ENCODE measurements at regions not wholly inside any gene's neighbourhood (a gene's known extent, or its start where the extent isn't known, plus 50 kb on each side); places are given as distances from the start of the nearest gene placed in this dataset.
"Not testable (repeated sequence)": the region's sequence is repeated elsewhere in the genome, so short reads cannot be mapped to it uniquely, and the experiment has no call there.

DNA sequence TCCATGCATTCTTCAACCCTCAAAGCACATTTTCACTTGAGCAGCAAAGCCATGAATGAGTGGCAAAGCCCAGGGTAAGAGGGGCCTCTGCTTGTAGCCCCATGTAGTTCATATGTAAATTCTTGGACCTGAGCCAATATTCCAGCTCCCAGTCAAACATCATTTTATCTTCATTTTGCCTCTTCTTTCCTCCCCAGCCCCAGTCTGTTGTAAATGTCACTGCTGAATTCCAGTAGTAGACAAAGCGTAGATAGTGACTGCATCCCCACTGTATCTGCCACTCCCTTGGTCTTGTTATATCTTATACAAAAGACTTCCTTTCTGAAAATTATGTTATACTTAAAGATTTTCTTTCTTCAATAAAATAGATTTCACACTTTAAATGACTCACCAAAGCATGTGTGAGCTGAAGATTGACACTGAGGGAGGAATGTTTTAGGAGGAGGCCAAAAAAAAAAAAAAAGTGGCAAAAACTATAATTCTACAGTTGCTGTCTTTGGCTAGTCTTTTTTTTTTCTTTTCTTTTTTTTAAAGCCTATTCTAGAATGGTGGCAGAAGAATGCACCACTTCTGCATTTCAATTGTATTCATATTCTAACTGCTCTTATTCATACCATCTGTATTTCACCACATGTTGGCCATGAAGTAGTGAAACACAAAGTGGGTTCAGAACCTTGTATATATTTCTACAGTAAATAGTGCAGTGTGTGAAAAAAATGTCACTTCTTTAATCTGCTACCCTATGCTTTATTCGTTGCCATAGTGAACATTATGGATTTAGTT lies 306.1 kb downstream of the CPS1 start:
- H3K4me3 Mint-ChIP-seq, result no peak overlapping the region
- H3K4me1 Mint-ChIP-seq, result no peaks in the 10 kb centered on the region
- no peak overlapping the region for H3K27ac Mint-ChIP-seq
- no peaks in the 10 kb centered on the region for H3K36me3 Mint-ChIP-seq (ENCODE audit: low read depth)
- TF ChIP-seq, protein P1, sequence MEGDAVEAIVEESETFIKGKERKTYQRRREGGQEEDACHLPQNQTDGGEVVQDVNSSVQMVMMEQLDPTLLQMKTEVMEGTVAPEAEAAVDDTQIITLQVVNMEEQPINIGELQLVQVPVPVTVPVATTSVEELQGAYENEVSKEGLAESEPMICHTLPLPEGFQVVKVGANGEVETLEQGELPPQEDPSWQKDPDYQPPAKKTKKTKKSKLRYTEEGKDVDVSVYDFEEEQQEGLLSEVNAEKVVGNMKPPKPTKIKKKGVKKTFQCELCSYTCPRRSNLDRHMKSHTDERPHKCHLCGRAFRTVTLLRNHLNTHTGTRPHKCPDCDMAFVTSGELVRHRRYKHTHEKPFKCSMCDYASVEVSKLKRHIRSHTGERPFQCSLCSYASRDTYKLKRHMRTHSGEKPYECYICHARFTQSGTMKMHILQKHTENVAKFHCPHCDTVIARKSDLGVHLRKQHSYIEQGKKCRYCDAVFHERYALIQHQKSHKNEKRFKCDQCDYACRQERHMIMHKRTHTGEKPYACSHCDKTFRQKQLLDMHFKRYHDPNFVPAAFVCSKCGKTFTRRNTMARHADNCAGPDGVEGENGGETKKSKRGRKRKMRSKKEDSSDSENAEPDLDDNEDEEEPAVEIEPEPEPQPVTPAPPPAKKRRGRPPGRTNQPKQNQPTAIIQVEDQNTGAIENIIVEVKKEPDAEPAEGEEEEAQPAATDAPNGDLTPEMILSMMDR (IDR thresholded peaks at IDR 0.05; ENCODE audit: unreplicated experiment in 3 of 3), result no peak
- H3K9me3 Mint-ChIP-seq, result peaks cover 5% of the 10 kb centered on the region
- no peaks in the 10 kb centered on the region for H3K27me3 Mint-ChIP-seq (ENCODE audit: low read depth)

DNA sequence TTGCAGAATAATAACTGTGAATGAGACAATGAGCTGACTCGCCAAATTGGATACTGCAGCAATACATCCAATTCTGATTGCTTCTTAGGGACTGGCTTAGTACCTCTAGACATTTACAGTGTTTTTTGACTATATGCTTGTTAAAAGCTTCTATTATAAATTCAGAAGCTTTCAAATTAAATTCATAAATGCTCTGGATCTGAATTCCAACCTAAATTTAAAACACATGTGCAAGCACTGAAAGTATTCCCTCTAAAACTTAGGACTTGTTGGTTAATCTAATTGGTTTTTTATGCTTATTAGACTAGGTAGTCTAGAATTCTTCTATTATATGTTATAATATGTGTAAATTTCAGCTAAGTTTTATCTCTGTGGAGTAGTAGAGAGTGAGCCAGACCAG lies 306.9 kb downstream of the CPS1 start:
- TF ChIP-seq, protein P1 (IDR thresholded peaks at IDR 0.05; ENCODE audit: unreplicated experiment in 3 of 3), result no peak
- Mint-ChIP-seq H3K27me3 (ENCODE audit: low read depth) (no peaks in the 10 kb centered on the region), H3K9me3 (peaks cover 5% of the 10 kb centered on the region), H3K4me3 (no peak overlapping the region), H3K27ac (no peak overlapping the region), H3K36me3 (ENCODE audit: low read depth) (no peaks in the 10 kb centered on the region), H3K4me1 (no peaks in the 10 kb centered on the region)

DNA sequence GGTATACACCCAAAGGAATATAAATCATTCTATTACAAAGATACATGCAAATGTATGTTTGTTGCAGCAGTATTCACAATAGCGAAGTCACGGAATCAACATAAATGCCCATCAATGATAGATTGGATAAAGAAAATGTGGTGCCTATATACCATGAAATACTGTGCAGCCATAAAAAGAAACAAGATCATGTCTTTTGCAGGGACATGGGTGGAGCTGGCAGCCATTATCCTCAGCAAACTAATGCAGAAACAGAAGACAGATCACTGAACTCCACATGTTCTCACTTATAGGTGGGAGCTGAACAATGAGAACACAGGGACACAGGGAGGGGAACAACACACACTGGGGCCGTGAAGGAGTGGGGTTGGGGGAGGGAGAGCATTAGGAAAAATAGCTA lies 315.2 kb downstream of the CPS1 start:
- not testable (repeated sequence) for H3K9me3 Mint-ChIP-seq; H3K27ac Mint-ChIP-seq; H3K36me3 Mint-ChIP-seq (ENCODE audit: low read depth); H3K4me3 Mint-ChIP-seq; H3K4me1 Mint-ChIP-seq; H3K27me3 Mint-ChIP-seq (ENCODE audit: low read depth)

DNA sequence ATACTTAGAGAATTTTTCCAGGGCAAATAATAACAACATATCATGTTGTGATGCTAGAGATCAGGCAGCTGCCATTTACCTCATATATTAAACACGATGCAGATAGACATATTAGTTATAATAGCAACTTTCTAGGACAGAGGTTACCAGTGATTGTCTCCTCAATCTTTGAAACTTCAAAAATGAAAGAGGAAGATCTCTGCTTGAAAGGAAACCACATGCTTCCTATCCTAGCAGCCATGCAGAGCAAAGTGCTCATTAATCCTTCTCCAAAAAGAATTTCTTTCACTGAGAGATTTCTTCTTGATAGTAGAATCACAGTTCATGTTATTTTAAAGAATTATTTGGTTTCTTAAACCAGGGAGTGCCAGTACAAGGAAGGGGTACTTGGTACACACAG lies 317.2 kb downstream of the CPS1 start:
- Mint-ChIP-seq H3K27me3 (ENCODE audit: low read depth) (no peaks in the 10 kb centered on the region), H3K9me3 (peaks cover 4% of the 10 kb centered on the region), H3K36me3 (ENCODE audit: low read depth) (no peaks in the 10 kb centered on the region), H3K4me1 (no peaks in the 10 kb centered on the region), H3K4me3 (no peak overlapping the region), H3K27ac (no peak overlapping the region)
- TF ChIP-seq, protein P1 (IDR thresholded peaks at IDR 0.05; ENCODE audit: unreplicated experiment in 3 of 3), result no peak

DNA sequence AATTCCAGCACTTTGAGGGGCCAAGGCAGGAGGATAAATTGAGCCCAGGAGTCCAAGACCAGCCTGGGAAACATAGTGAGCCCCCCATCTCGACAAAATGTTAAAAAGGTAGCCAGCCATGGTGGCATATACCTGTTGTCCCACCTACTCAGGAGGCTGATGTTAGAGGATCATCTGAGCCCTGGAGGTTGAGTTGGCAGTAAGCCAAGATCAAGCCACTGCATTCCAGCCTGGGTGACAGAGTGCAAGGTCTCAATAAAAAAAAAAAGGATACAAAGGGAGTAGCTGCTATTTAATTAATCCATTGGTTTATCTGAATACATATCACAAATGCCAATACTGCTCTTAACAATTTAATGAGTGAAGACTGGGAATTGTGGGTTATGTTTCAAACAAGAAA lies 327.8 kb downstream of the CPS1 start:
- Mint-ChIP-seq H3K9me3 (peaks cover 6% of the 10 kb centered on the region), H3K4me1 (no peaks in the 10 kb centered on the region), H3K4me3 (no peak overlapping the region), H3K27ac (no peak overlapping the region), H3K36me3 (ENCODE audit: low read depth) (no peaks in the 10 kb centered on the region), H3K27me3 (ENCODE audit: low read depth) (peaks cover 3% of the 10 kb centered on the region)
- TF ChIP-seq, protein P1 (IDR thresholded peaks at IDR 0.05; ENCODE audit: unreplicated experiment in 3 of 3), result no peak

DNA sequence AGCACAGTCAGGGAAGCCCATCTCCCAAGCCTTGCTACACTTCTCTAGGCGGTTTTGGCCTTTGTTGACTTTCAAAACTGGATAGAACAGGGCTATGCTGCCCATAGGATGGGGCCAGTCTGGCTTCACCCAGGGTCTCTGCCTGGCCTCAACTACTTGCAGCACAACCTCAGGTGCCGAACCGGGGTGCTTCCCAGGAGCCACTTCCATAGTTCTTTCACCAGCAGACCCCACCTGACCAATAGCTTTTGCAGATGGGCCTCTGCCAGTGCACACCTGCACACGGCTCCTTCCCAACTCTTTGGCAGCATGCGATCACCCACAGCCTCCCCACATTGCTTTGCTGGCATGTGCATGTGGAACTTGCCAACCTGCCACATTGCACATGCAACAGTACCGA lies 331.6 kb downstream of the CPS1 start:
- H3K4me1 Mint-ChIP-seq, result no peaks in the 10 kb centered on the region
- no peak overlapping the region for H3K4me3 Mint-ChIP-seq
- no peaks in the 10 kb centered on the region for H3K36me3 Mint-ChIP-seq (ENCODE audit: low read depth)
- TF ChIP-seq, protein P1 (IDR thresholded peaks at IDR 0.05; ENCODE audit: unreplicated experiment in 3 of 3), result no peak
- H3K27ac Mint-ChIP-seq, result no peak overlapping the region
- H3K27me3 Mint-ChIP-seq (ENCODE audit: low read depth), result no peaks in the 10 kb centered on the region
- H3K9me3 Mint-ChIP-seq, result peaks cover 28% of the 10 kb centered on the region
